ENCODE measurements at regions not wholly inside any gene's neighbourhood (a gene's known extent, or its start where the extent isn't known, plus 50 kb on each side); places are given as distances from the start of the nearest gene placed in this dataset.
"Not testable (repeated sequence)": the region's sequence is repeated elsewhere in the genome, so short reads cannot be mapped to it uniquely, and the experiment has no call there.

DNA sequence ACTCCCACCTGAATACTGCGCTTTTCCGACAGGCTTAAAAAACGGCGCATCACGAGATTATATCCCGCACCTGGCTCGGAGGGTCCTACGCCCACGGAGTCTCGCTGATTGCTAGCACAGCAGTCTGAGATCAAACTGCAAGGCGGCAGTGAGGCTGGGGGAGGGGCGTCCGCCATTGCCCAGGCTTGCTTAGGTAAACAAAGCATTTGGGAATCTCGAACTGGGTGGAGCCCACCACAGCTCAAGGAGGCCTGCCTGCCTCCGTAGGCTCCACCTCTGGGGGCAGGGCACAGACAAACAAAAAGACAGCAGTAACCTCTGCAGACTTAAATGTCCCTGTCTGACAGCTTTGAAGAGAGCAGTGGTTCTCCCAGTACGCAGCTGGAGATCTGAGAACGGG lies 976.2 kb upstream of the TMEFF2 start:
- H3K4me1 ChIP-seq (ENCODE audit: control insufficient read depth, insufficient read depth, low read length); H3K9me3 ChIP-seq (ENCODE audit: control insufficient read depth, insufficient read depth, low read depth, low read length); CTCF ChIA-PET; H3K4me3 ChIP-seq (ENCODE audit: low read depth, low read length); POLR2A ChIA-PET; H3K27ac ChIP-seq (ENCODE audit: extremely low read depth, low read depth, low read length); H3K36me3 ChIP-seq (ENCODE audit: control insufficient read depth in 2 of 2, insufficient read depth in 1 of 2, low read length in 2 of 2): not testable (repeated sequence)

DNA sequence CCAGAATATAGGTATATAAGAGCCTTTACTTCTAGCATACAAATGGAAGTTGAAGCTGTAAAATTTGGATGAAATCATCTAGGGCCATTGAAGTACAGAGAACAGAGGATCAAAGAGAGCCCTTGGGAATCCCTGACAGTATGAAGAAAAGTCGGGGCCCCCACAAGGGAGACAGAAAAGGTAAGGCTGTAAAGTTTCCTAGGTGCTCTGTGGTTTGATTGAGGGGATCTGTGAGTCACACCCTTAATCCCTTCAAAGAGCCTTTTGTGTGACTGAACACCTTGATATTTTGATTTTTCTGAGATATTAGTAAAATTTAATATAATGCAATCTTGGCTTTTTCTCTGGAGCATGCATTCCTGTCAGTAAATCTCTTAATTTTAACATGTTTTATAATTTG lies 961.7 kb upstream of the TMEFF2 start:
- no peaks in the 10 kb centered on the region for H3K9me3 ChIP-seq (ENCODE audit: control insufficient read depth, insufficient read depth, low read depth, low read length)
- POLR2A ChIA-PET: no interaction called here
- CTCF ChIA-PET: no interaction called here
- no peaks in the 10 kb centered on the region for H3K4me1 ChIP-seq (ENCODE audit: control insufficient read depth, insufficient read depth, low read length)
- no peaks in the 10 kb centered on the region for H3K36me3 ChIP-seq (ENCODE audit: control insufficient read depth in 2 of 2, insufficient read depth in 1 of 2, low read length in 2 of 2)
- TF ChIP-seq SALL2 (tag by site-specific recombination; IDR thresholded peaks at IDR 0.05; ENCODE audit: borderline replicate concordance) (no peak), ZNF112 (tag by site-specific recombination; IDR thresholded peaks at IDR 0.05) (no peak), ZNF175 (tag by site-specific recombination; IDR thresholded peaks at IDR 0.05) (no peak), SP3 (tag by site-specific recombination; IDR thresholded peaks at IDR 0.05) (no peak), KLF9 (tag by site-specific recombination; IDR thresholded peaks at IDR 0.05; ENCODE audit: low read depth) (no peak), KLF10 (tag by site-specific recombination; IDR thresholded peaks at IDR 0.05) (no peak), ZNF530 (tag by site-specific recombination; IDR thresholded peaks at IDR 0.05; ENCODE audit: low read depth) (no peak), ZNF707 (tag by site-specific recombination; IDR thresholded peaks at IDR 0.05) (no peak), ZNF600 (tag by site-specific recombination; IDR thresholded peaks at IDR 0.05) (no peak), WT1 (tag by site-specific recombination; IDR thresholded peaks at IDR 0.05) (no peak), ZBTB21 (tag by site-specific recombination; IDR thresholded peaks at IDR 0.05) (no peak)
- TF ChIP-seq, protein P1, sequence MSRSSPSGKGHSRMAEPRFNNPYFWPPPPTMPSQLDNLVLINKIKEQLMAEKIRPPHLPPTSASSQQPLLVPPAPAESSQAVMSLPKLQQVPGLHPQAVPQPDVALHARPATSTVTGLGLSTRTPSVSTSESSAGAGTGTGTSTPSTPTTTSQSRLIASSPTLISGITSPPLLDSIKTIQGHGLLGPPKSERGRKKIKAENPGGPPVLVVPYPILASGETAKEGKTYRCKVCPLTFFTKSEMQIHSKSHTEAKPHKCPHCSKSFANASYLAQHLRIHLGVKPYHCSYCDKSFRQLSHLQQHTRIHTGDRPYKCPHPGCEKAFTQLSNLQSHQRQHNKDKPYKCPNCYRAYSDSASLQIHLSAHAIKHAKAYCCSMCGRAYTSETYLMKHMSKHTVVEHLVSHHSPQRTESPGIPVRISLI (tag by site-specific recombination; IDR thresholded peaks at IDR 0.05): no peak
- TF ChIP-seq, protein P2, sequence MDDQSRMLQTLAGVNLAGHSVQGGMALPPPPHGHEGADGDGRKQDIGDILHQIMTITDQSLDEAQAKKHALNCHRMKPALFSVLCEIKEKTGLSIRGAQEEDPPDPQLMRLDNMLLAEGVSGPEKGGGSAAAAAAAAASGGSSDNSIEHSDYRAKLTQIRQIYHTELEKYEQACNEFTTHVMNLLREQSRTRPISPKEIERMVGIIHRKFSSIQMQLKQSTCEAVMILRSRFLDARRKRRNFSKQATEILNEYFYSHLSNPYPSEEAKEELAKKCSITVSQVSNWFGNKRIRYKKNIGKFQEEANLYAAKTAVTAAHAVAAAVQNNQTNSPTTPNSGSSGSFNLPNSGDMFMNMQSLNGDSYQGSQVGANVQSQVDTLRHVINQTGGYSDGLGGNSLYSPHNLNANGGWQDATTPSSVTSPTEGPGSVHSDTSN (CRISPR knock-in tag; IDR thresholded peaks at IDR 0.05): no peak
- TF ChIP-seq, protein P3, sequence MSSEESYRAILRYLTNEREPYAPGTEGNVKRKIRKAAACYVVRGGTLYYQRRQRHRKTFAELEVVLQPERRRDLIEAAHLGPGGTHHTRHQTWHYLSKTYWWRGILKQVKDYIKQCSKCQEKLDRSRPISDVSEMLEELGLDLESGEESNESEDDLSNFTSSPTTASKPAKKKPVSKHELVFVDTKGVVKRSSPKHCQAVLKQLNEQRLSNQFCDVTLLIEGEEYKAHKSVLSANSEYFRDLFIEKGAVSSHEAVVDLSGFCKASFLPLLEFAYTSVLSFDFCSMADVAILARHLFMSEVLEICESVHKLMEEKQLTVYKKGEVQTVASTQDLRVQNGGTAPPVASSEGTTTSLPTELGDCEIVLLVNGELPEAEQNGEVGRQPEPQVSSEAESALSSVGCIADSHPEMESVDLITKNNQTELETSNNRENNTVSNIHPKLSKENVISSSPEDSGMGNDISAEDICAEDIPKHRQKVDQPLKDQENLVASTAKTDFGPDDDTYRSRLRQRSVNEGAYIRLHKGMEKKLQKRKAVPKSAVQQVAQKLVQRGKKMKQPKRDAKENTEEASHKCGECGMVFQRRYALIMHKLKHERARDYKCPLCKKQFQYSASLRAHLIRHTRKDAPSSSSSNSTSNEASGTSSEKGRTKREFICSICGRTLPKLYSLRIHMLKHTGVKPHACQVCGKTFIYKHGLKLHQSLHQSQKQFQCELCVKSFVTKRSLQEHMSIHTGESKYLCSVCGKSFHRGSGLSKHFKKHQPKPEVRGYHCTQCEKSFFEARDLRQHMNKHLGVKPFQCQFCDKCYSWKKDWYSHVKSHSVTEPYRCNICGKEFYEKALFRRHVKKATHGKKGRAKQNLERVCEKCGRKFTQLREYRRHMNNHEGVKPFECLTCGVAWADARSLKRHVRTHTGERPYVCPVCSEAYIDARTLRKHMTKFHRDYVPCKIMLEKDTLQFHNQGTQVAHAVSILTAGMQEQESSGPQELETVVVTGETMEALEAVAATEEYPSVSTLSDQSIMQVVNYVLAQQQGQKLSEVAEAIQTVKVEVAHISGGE (tag by site-specific recombination; conservative IDR thresholded peaks at IDR 0.05; ENCODE audit: low read depth): no peak
- H3K27ac ChIP-seq (ENCODE audit: extremely low read depth, low read depth, low read length): no peak overlapping the region
- no peak overlapping the region for H3K4me3 ChIP-seq (ENCODE audit: low read depth, low read length)

DNA sequence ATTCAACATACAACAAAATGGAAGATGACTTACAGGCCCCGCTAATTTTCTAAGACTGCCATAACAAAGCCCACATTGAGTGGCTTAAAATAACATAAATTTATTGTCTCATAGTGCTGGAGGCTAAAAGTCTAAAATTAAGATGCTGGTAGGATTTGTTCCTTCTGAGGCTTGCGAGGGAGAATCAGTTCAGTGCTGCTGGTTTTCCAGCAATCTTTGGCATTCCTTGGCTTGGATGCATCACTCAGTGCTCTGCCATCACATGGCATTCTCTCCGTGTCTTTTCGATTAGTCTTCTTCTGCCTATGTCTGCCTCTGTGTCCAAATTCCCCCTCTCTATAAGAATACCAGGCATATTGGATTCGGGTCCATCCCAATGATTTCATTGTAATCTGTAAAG lies 959.3 kb upstream of the TMEFF2 start:
- no peaks in the 10 kb centered on the region for H3K36me3 ChIP-seq (ENCODE audit: control insufficient read depth in 2 of 2, insufficient read depth in 1 of 2, low read length in 2 of 2)
- no peak overlapping the region for H3K27ac ChIP-seq (ENCODE audit: extremely low read depth, low read depth, low read length)
- CTCF ChIA-PET: no interaction called here
- no peaks in the 10 kb centered on the region for H3K9me3 ChIP-seq (ENCODE audit: control insufficient read depth, insufficient read depth, low read depth, low read length)
- no peak overlapping the region for H3K4me3 ChIP-seq (ENCODE audit: low read depth, low read length)
- H3K4me1 ChIP-seq (ENCODE audit: control insufficient read depth, insufficient read depth, low read length): no peaks in the 10 kb centered on the region
- POLR2A ChIA-PET: no interaction called here
- TF ChIP-seq KLF8 (tag by site-specific recombination; IDR thresholded peaks at IDR 0.05): no peak
- no peak for TF ChIP-seq WT1 (tag by site-specific recombination; IDR thresholded peaks at IDR 0.05)
- no peak for TF ChIP-seq ZNF660 (tag by site-specific recombination; IDR thresholded peaks at IDR 0.05)
- TF ChIP-seq ZNF830 (tag by site-specific recombination; IDR thresholded peaks at IDR 0.05; ENCODE audit: low read depth): no peak
- no peak for TF ChIP-seq SP3 (tag by site-specific recombination; IDR thresholded peaks at IDR 0.05)
- TF ChIP-seq SALL2 (tag by site-specific recombination; IDR thresholded peaks at IDR 0.05; ENCODE audit: borderline replicate concordance): no peak
- no peak for TF ChIP-seq ZNF274 (IDR thresholded peaks at IDR 0.05; ENCODE audit: low read length)
- no peak for TF ChIP-seq ZNF274 (tag by site-specific recombination; IDR thresholded peaks at IDR 0.05; ENCODE audit: borderline replicate concordance)
- TF ChIP-seq ZNF221 (tag by site-specific recombination; IDR thresholded peaks at IDR 0.05; ENCODE audit: borderline replicate concordance): no peak
- no peak for TF ChIP-seq GLIS2 (tag by site-specific recombination; IDR thresholded peaks at IDR 0.05)
- TF ChIP-seq, protein P4, sequence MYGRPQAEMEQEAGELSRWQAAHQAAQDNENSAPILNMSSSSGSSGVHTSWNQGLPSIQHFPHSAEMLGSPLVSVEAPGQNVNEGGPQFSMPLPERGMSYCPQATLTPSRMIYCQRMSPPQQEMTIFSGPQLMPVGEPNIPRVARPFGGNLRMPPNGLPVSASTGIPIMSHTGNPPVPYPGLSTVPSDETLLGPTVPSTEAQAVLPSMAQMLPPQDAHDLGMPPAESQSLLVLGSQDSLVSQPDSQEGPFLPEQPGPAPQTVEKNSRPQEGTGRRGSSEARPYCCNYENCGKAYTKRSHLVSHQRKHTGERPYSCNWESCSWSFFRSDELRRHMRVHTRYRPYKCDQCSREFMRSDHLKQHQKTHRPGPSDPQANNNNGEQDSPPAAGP (tag by site-specific recombination; IDR thresholded peaks at IDR 0.05): no peak
- TF ChIP-seq, protein P5, sequence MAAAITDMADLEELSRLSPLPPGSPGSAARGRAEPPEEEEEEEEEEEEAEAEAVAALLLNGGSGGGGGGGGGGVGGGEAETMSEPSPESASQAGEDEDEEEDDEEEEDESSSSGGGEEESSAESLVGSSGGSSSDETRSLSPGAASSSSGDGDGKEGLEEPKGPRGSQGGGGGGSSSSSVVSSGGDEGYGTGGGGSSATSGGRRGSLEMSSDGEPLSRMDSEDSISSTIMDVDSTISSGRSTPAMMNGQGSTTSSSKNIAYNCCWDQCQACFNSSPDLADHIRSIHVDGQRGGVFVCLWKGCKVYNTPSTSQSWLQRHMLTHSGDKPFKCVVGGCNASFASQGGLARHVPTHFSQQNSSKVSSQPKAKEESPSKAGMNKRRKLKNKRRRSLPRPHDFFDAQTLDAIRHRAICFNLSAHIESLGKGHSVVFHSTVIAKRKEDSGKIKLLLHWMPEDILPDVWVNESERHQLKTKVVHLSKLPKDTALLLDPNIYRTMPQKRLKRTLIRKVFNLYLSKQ (tag by site-specific recombination; IDR thresholded peaks at IDR 0.05; ENCODE audit: borderline replicate concordance): no peak
- TF ChIP-seq ZNF76 (tag by site-specific recombination; IDR thresholded peaks at IDR 0.05; ENCODE audit: borderline replicate concordance, low read depth): no peak
